ENCODE measurements at regions not wholly inside any gene's neighbourhood (a gene's known extent, or its start where the extent isn't known, plus 50 kb on each side); places are given as distances from the start of the nearest gene placed in this dataset.

GRCh38 chr7:96532428-96532935 lies 177.2 kb downstream of the SEM1 start:
- Histone ChIP-seq H3K79me2 (ENCODE audit: low read depth) (no peaks in the 10 kb centered on the region), H3K27ac (no peak overlapping the region), H3K4me2 (no peak overlapping the region), H3F3A (ENCODE audit: insufficient read depth, low read depth) (no peaks in the 10 kb centered on the region), H3K4me3 (no peak overlapping the region), H2AFZ (no peak overlapping the region), H3K27me3 (ENCODE audit: insufficient read depth, low read depth) (no peaks in the 10 kb centered on the region), H3K9me2 (ENCODE audit: insufficient read depth) (no peaks in the 10 kb centered on the region), H3K36me3 (ENCODE audit: low read depth) (no peaks in the 10 kb centered on the region), H3K4me1 (replicated peaks; ENCODE audit: insufficient read depth) (no peaks in the 10 kb centered on the region), H4K20me1 (ENCODE audit: insufficient read depth) (no peaks in the 10 kb centered on the region), H3K9me3 (ENCODE audit: insufficient read depth, low read depth) (no peaks in the 10 kb centered on the region)
- BruUV-seq (replicated peaks), result no TSS peak
- ChIA-PET POLR2A (ENCODE audit: unreplicated experiment) (no interaction called here), CTCF (no interaction called here)
- DNase-seq, result no peak
- intact Hi-C loops (cut with micrococcal nuclease; ENCODE audit: unreplicated experiment), result no loop called here
- TF ChIP-seq CTCF (conservative IDR thresholded peaks at IDR 0.05), result no peak
- no peak for TF ChIP-seq EZH2 (IDR thresholded peaks at IDR 0.05; ENCODE audit: low read depth)

GRCh38 chr7:96531331-96531730 lies 178.3 kb downstream of the SEM1 start:
- H3K4me1 ChIP-seq (replicated peaks; ENCODE audit: insufficient read depth), result no peaks in the 10 kb centered on the region
- no peaks in the 10 kb centered on the region for H4K20me1 ChIP-seq (ENCODE audit: insufficient read depth)
- H3F3A ChIP-seq (ENCODE audit: insufficient read depth, low read depth), result no peaks in the 10 kb centered on the region
- intact Hi-C loops (cut with micrococcal nuclease; ENCODE audit: unreplicated experiment), result no loop called here
- H3K79me2 ChIP-seq (ENCODE audit: low read depth), result no peaks in the 10 kb centered on the region
- TF ChIP-seq EZH2 (IDR thresholded peaks at IDR 0.05; ENCODE audit: low read depth), result no peak
- no peak overlapping the region for H2AFZ ChIP-seq
- H3K27me3 ChIP-seq (ENCODE audit: insufficient read depth, low read depth), result no peaks in the 10 kb centered on the region
- DNase-seq, result no peak
- H3K9me3 ChIP-seq (ENCODE audit: insufficient read depth, low read depth), result no peaks in the 10 kb centered on the region
- H3K4me3 ChIP-seq, result no peak overlapping the region
- H3K9me2 ChIP-seq (ENCODE audit: insufficient read depth), result no peaks in the 10 kb centered on the region
- H3K36me3 ChIP-seq (ENCODE audit: low read depth), result no peaks in the 10 kb centered on the region
- no peak overlapping the region for H3K4me2 ChIP-seq
- ChIA-PET POLR2A (ENCODE audit: unreplicated experiment) (no interaction called here), CTCF (no interaction called here)
- no peak overlapping the region for H3K27ac ChIP-seq
- no TSS peak for BruUV-seq (replicated peaks)

GRCh38 chr7:96530786-96531185 lies 178.9 kb downstream of the SEM1 start:
- ChIA-PET POLR2A (ENCODE audit: unreplicated experiment) (no interaction called here), CTCF (no interaction called here)
- Histone ChIP-seq H3K9me3 (ENCODE audit: insufficient read depth, low read depth) (no peaks in the 10 kb centered on the region), H3K79me2 (ENCODE audit: low read depth) (no peaks in the 10 kb centered on the region), H3K4me1 (replicated peaks; ENCODE audit: insufficient read depth) (no peaks in the 10 kb centered on the region), H3K4me2 (no peak overlapping the region), H3K36me3 (ENCODE audit: low read depth) (no peaks in the 10 kb centered on the region), H3K9me2 (ENCODE audit: insufficient read depth) (no peaks in the 10 kb centered on the region), H3K27ac (no peak overlapping the region), H3F3A (ENCODE audit: insufficient read depth, low read depth) (no peaks in the 10 kb centered on the region), H2AFZ (no peak overlapping the region), H4K20me1 (ENCODE audit: insufficient read depth) (no peaks in the 10 kb centered on the region), H3K4me3 (no peak overlapping the region), H3K27me3 (ENCODE audit: insufficient read depth, low read depth) (no peaks in the 10 kb centered on the region)
- TF ChIP-seq EZH2 (IDR thresholded peaks at IDR 0.05; ENCODE audit: low read depth) (no peak), CTCF (conservative IDR thresholded peaks at IDR 0.05) (no peak)
- intact Hi-C loops (cut with micrococcal nuclease; ENCODE audit: unreplicated experiment), result no loop called here
- DNase-seq, result no peak
- BruUV-seq (replicated peaks), result no TSS peak

GRCh38 chr7:96527133-96527827 lies 182.4 kb downstream of the SEM1 start:
- TF ChIP-seq CTCF (conservative IDR thresholded peaks at IDR 0.05) (no peak), EZH2 (IDR thresholded peaks at IDR 0.05; ENCODE audit: low read depth) (no peak)
- no peaks in the 10 kb centered on the region for H3F3A ChIP-seq (ENCODE audit: insufficient read depth, low read depth)
- DNase-seq, result no peak
- no peaks in the 10 kb centered on the region for H4K20me1 ChIP-seq (ENCODE audit: insufficient read depth)
- H3K9me3 ChIP-seq (ENCODE audit: insufficient read depth, low read depth), result no peaks in the 10 kb centered on the region
- intact Hi-C loops (cut with micrococcal nuclease; ENCODE audit: unreplicated experiment), result no loop called here
- H3K4me2 ChIP-seq, result no peak overlapping the region
- no peak overlapping the region for H3K4me3 ChIP-seq
- BruUV-seq (replicated peaks), result no TSS peak
- H2AFZ ChIP-seq, result no peak overlapping the region
- H3K9me2 ChIP-seq (ENCODE audit: insufficient read depth), result no peaks in the 10 kb centered on the region
- no peaks in the 10 kb centered on the region for H3K27me3 ChIP-seq (ENCODE audit: insufficient read depth, low read depth)
- no peaks in the 10 kb centered on the region for H3K4me1 ChIP-seq (replicated peaks; ENCODE audit: insufficient read depth)
- no peaks in the 10 kb centered on the region for H3K79me2 ChIP-seq (ENCODE audit: low read depth)
- CTCF ChIA-PET, result no interaction called here
- POLR2A ChIA-PET (ENCODE audit: unreplicated experiment), result no interaction called here
- H3K27ac ChIP-seq, result no peak overlapping the region
- no peaks in the 10 kb centered on the region for H3K36me3 ChIP-seq (ENCODE audit: low read depth)

Measured in PC-9 (cell line).